GM18508 (cell line): ENCODE measurements at regions not wholly inside any gene's neighbourhood (a gene's known extent, or its start where the extent isn't known, plus 50 kb on each side); places are given as distances from the start of the nearest gene placed in this dataset.
"Not testable (repeated sequence)": the region's sequence is repeated elsewhere in the genome, so short reads cannot be mapped to it uniquely, and the experiment has no call there.

ENCODE experiments used
- ATAC-seq: cut with Tn5 transposase; IDR thresholded peaks from one replicate; pipeline ENCODE4 v1.9.1; 2021; ENCODE audit warnings: moderate number of reproducible peaks; ENCODE audit not compliant: insufficient read depth, unreplicated experiment

DNA sequence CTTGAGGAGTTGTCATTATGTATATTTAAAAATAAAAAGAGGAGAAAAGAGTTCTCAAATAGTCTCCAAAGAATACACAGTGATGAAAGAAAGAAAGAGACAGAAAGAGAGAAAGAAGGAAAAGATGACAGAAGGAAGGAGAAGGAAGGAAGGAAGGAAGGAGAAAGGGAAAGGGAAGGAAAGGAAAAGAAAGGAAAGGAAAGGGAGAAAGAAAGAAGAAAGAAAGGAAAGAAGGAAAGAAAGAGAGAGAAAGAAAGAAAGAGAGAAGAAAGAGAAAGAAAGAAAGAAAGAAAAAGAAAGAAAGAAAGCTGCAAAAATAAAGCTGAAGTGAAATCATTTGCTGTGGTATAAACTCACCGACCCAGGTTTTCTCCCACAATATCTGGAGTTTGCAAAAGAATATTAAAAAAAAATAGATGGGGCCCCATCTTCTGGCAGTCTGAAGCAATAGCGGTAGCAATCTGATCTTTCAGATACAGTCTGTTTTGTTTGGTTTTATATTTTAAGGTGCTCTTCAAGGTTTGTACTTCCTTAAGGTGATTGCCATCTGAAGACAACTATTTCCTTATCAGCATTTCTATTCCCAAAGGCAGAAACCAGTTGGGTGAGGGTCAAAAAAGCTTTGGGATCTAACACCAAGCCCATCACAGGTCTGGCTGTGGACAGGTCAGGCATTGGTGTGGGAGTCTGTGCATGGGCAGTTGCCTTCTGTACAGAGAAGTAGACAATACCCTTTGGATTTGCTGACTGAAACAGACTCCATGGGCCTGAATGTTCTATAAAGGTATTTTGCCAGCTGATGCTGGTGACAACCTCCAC, 160.4 kb downstream of the CPEB2 start:
- no peak for ATAC-seq

GRCh38 chr4:15163284-15163645, 161.0 kb downstream of the CPEB2 start:
- ATAC-seq: no peak

- ATAC-seq: no peak
Measured at GRCh38 chr4:15164571-15164970, 162.3 kb downstream of the CPEB2 start.

DNA sequence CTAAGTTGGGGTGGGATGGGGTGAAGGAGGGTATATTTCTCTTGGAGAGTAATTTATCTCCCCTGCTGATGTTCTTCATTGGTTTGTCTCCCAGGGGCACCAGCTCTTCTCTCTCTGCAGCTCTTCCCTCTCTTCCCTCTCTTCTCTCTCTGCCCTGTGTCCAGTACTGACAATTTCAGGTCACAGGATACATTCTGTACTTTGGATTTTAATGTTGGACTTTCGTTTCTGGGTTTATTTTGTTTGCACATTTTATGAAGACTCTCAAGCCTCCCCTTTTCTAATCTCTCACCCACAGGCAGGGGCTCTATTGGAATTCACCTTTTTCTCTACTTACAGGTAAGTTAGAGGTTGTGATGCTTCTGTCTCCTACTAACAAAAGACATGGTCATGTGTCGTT, 165.5 kb downstream of the CPEB2 start:
- ATAC-seq: no peak

GRCh38 chr4:15168759-15169158, 166.5 kb downstream of the CPEB2 start:
- ATAC-seq: no peak

- no peak for ATAC-seq
Measured at GRCh38 chr4:15171725-15172124, 169.4 kb downstream of the CPEB2 start.

GRCh38 chr4:15173251-15173650, 171.0 kb downstream of the CPEB2 start:
- ATAC-seq: no peak

- not testable (repeated sequence) for ATAC-seq
Measured at GRCh38 chr4:15174168-15174567, 171.9 kb downstream of the CPEB2 start.

GRCh38 chr4:15179842-15180241, 177.6 kb downstream of the CPEB2 start:
- not testable (repeated sequence) for ATAC-seq

- no peak for ATAC-seq
Measured at GRCh38 chr4:15182600-15183220, 180.4 kb downstream of the CPEB2 start.

GRCh38 chr4:15186149-15186548, 183.9 kb downstream of the CPEB2 start:
- ATAC-seq: no peak

DNA sequence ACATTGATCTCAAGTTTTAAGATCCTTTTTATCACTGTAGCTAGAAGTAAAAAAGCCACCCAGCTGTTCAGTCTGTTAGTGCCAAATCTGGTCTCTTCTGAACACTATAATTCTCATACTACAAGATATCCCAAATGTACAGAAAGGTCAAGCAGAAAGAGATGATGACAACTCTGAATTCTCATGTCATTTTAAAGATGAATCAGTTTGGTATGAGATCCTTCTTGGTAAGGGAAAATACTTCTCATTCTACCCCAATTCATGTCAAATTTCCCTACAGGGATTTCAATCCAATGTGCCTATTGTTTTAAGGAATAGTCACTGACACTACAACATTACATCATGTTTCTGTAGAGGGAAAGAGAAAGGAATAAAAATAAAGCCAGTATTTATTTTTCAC, 184.5 kb downstream of the CPEB2 start:
- no peak for ATAC-seq

DNA sequence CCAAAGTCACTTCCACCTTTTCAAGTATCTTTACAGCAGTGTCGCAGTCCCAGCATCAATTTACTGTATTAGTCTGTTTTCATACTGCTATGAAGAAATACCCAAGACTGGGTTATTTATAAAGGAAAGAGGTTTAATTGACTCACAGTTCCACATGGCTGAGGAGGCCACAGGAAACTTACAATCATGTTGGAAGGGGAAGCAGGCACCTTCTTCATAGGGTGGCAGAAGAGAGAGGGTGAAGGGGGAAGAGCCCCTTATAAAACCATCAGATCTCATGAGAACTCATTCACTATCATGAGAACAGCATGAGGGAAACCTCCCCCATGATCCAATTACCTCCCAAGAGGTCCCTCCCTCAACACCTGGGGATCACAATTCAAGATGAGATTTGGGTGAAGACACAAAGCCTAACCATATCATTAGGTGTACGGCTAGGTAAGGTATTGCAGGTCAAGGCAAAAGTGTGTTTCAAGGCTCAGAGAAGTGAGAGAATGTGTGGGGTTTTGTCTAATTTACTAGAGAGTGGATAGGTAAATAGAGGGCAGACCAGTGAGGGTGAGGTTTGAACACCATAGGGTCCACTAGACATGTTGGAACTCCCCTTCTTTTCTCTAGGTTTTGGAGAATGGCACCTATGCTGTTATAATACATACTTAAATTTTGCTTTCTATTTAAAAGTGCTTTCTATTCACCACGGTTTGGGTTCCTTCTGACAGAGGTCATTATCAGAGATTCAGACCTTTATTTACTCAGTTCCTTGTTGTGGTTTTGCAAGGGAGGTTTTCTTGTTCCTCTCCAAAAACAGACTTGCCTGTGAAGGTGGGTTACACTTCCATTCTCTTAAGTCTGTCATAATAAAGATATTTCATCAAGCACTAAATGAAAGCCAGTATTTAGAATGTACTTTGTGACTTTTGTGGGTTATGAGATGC, 186.6 kb downstream of the CPEB2 start:
- peak; percentile 56 for ATAC-seq

GRCh38 chr4:15194520-15194919, 192.2 kb downstream of the CPEB2 start:
- no peak for ATAC-seq

- no peak for ATAC-seq
Measured at GRCh38 chr4:15197005-15197404, 194.7 kb downstream of the CPEB2 start.

GRCh38 chr4:15198070-15198727, 195.9 kb downstream of the CPEB2 start:
- no peak for ATAC-seq

DNA sequence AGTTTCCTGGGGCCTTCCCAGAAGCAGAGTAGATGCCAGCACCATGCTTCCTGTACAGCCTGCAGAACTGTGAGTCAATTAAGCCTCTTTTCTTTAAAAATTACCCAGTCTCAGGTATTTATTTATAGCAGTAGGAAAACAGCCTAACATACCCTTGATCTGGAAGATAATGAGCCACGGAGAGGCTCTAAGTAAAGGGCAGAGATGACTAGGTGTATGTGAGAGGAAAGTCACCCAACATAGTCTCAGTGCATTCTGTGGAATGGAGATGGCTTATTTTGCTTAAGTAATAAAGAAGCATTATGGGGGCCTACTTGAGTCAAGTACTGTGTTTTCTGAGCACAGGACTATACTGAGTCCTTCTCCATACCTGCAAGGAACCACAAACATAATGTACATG, 199.5 kb downstream of the CPEB2 start:
- ATAC-seq: no peak

DNA sequence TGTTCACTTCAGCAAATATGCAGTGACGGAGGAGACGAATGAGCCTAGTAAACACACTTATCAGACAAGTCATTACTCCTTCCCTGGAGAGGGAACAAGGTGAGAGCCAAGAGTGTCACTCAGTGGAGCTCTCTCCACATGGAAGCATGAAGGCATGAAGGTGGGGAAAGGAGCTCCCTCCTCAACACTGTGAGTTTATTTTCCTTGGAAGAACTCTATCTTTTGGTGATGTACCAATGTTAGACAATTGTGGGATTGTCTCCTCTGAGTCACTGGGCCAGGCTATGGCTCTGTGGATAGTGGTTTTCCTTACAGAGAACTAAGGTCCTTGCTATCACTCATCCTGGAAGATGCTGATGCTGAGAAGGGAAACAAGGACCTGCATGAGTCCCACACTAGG, 200.2 kb downstream of the CPEB2 start:
- ATAC-seq: no peak

DNA sequence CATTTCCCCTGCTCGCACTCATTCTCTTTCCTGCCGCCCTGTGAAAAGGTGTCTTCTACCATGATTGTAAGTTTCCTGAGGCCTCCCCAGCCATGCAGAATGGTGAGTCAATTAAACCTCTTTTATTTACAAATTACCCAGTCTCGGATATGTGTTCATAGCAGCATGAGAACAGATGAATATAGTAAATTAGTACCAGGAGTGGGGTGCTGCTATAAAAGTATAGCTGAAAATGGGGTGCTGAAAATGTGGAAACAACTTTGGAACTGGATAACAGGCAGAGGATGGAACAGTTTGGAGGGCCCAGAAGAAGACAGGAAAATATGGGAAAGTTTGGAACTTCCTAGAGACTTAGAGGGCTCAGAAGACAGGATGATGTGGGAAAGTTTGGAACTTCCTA, 204.2 kb downstream of the CPEB2 start:
- not testable (repeated sequence) for ATAC-seq

- no peak for ATAC-seq
Measured at GRCh38 chr4:15213302-15213970, 211.2 kb downstream of the CPEB2 start.
